ENCODE measurements at regions not wholly inside any gene's neighbourhood (a gene's known extent, or its start where the extent isn't known, plus 50 kb on each side); places are given as distances from the start of the nearest gene placed in this dataset.

DNA sequence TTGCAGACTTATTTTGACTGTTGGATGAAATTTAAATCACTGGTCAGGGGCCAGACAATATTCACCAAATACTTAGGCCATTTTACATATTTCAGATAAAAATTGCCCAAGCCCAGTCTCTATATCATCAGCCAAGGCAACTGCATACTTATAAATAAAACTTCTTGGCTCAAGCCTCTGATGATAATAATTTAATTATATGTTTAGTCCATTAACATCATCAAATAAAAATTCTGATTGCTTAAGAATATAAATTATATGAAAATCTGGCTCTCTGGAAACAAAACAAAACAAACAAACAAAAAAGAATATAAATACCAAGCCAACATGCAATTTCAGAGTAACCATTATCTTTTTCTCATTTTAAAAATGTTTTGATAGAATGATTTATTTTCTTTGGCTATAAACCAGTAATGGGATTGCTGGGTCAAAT lies 165.2 kb downstream of the BTG1 start:
- Histone ChIP-seq H3K36me3 (ENCODE audit: insufficient read depth, low read length) (no peaks in the 10 kb centered on the region), H3K9me3 (ENCODE audit: low read length) (no peaks in the 10 kb centered on the region), H3F3A (ENCODE audit: insufficient read depth, low read length) (no peaks in the 10 kb centered on the region), H3K27me3 (ENCODE audit: insufficient read depth, low read length) (no peaks in the 10 kb centered on the region), H3K4me1 (ENCODE audit: insufficient read depth, low read length, severe bottlenecking) (no peaks in the 10 kb centered on the region), H3K9ac (ENCODE audit: low read length) (no peak overlapping the region), H3K9me2 (ENCODE audit: low read depth, low read length) (no peaks in the 10 kb centered on the region), H2AFZ (ENCODE audit: low read length) (no peak overlapping the region), H3K4me2 (ENCODE audit: low read length) (no peak overlapping the region), H3K79me2 (ENCODE audit: insufficient read depth, low read length) (no peaks in the 10 kb centered on the region), H3K4me3 (ENCODE audit: low read depth, low read length, poor library complexity, severe bottlenecking) (no peak overlapping the region), H4K20me1 (ENCODE audit: insufficient read depth, low read length) (no peaks in the 10 kb centered on the region), H3K27ac (ENCODE audit: low read depth, low read length, poor library complexity, severe bottlenecking) (no peak overlapping the region)
- no peak for TF ChIP-seq EZH2 (IDR thresholded peaks at IDR 0.05; ENCODE audit: borderline replicate concordance, low read length)
- TF ChIP-seq, protein P1, sequence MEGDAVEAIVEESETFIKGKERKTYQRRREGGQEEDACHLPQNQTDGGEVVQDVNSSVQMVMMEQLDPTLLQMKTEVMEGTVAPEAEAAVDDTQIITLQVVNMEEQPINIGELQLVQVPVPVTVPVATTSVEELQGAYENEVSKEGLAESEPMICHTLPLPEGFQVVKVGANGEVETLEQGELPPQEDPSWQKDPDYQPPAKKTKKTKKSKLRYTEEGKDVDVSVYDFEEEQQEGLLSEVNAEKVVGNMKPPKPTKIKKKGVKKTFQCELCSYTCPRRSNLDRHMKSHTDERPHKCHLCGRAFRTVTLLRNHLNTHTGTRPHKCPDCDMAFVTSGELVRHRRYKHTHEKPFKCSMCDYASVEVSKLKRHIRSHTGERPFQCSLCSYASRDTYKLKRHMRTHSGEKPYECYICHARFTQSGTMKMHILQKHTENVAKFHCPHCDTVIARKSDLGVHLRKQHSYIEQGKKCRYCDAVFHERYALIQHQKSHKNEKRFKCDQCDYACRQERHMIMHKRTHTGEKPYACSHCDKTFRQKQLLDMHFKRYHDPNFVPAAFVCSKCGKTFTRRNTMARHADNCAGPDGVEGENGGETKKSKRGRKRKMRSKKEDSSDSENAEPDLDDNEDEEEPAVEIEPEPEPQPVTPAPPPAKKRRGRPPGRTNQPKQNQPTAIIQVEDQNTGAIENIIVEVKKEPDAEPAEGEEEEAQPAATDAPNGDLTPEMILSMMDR (IDR thresholded peaks at IDR 0.05; ENCODE audit: low read length), result no peak

- no peaks in the 10 kb centered on the region for H3K27me3 ChIP-seq (ENCODE audit: insufficient read depth, low read length)
- H3K4me3 ChIP-seq (ENCODE audit: low read depth, low read length, poor library complexity, severe bottlenecking), result no peak overlapping the region
- H3K4me1 ChIP-seq (ENCODE audit: insufficient read depth, low read length, severe bottlenecking), result no peaks in the 10 kb centered on the region
- no peak overlapping the region for H3K9ac ChIP-seq (ENCODE audit: low read length)
- H3K4me2 ChIP-seq (ENCODE audit: low read length), result no peak overlapping the region
- TF ChIP-seq, protein P1 (IDR thresholded peaks at IDR 0.05; ENCODE audit: low read length), result no peak
- no peak for TF ChIP-seq EZH2 (IDR thresholded peaks at IDR 0.05; ENCODE audit: borderline replicate concordance, low read length)
- H3K79me2 ChIP-seq (ENCODE audit: insufficient read depth, low read length), result no peaks in the 10 kb centered on the region
- no peaks in the 10 kb centered on the region for H3F3A ChIP-seq (ENCODE audit: insufficient read depth, low read length)
- no peaks in the 10 kb centered on the region for H3K9me3 ChIP-seq (ENCODE audit: low read length)
- no peaks in the 10 kb centered on the region for H3K36me3 ChIP-seq (ENCODE audit: insufficient read depth, low read length)
- H4K20me1 ChIP-seq (ENCODE audit: insufficient read depth, low read length), result no peaks in the 10 kb centered on the region
- no peak overlapping the region for H3K27ac ChIP-seq (ENCODE audit: low read depth, low read length, poor library complexity, severe bottlenecking)
- H2AFZ ChIP-seq (ENCODE audit: low read length), result no peak overlapping the region
- no peaks in the 10 kb centered on the region for H3K9me2 ChIP-seq (ENCODE audit: low read depth, low read length)
These were observed 167.5 kb downstream of the BTG1 start for GRCh38 chr12:91978143-91978542.

DNA sequence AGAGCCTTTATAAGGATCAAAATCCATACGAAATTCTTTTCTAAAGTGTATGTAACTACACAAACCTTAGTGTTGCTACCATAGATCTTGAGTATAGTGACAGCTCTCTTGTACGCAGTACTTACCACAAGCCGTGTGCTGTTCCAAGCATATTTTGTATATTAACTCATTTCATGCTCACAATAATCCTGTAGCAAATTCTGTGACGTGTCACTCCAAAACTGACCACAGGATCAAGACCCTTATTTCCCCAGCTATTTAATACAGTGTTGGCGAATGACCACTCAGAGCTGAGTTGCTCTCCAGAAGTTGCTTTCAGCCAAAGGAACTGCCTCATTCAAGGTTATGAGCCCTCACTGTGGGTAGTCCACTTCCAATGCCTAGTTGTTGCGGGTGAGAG lies 169.8 kb downstream of the BTG1 start:
- Histone ChIP-seq H3K4me3 (ENCODE audit: low read depth, low read length, poor library complexity, severe bottlenecking) (no peak overlapping the region), H3K9me3 (ENCODE audit: low read length) (no peaks in the 10 kb centered on the region), H3K4me1 (ENCODE audit: insufficient read depth, low read length, severe bottlenecking) (no peaks in the 10 kb centered on the region), H3F3A (ENCODE audit: insufficient read depth, low read length) (no peaks in the 10 kb centered on the region), H4K20me1 (ENCODE audit: insufficient read depth, low read length) (no peaks in the 10 kb centered on the region), H3K79me2 (ENCODE audit: insufficient read depth, low read length) (no peaks in the 10 kb centered on the region), H3K9me2 (ENCODE audit: low read depth, low read length) (no peaks in the 10 kb centered on the region), H3K27ac (ENCODE audit: low read depth, low read length, poor library complexity, severe bottlenecking) (no peak overlapping the region), H3K9ac (ENCODE audit: low read length) (no peak overlapping the region), H3K4me2 (ENCODE audit: low read length) (no peak overlapping the region), H3K27me3 (ENCODE audit: insufficient read depth, low read length) (no peaks in the 10 kb centered on the region), H3K36me3 (ENCODE audit: insufficient read depth, low read length) (no peaks in the 10 kb centered on the region), H2AFZ (ENCODE audit: low read length) (no peak overlapping the region)
- no peak for TF ChIP-seq EZH2 (IDR thresholded peaks at IDR 0.05; ENCODE audit: borderline replicate concordance, low read length)
- TF ChIP-seq, protein P1 (IDR thresholded peaks at IDR 0.05; ENCODE audit: low read length), result no peak
